MM.1S (cell line): ENCODE measurements at regions not wholly inside any gene's neighbourhood (a gene's known extent, or its start where the extent isn't known, plus 50 kb on each side); places are given as distances from the start of the nearest gene placed in this dataset.

Experiments
- EZH2 ChIP-seq: fragments of 300-600 bp; sonication (generic); optimal IDR thresholded peaks from 2 replicates; pipeline ENCODE3; 2017; ENCODE audit warnings: low read depth, mild to moderate bottlenecking, antibody characterized with exemption, low read length, mixed read lengths
- EZH2phosphoT487 ChIP-seq: fragments of 300-600 bp; sonication (generic); IDR thresholded peaks from 2 replicates; pipeline ENCODE4 v1.6.1; 2018; ENCODE audit warnings: antibody characterized with exemption, low read length
- TF ChIP-seq, protein P1 (sequence below): fragments of 300-600 bp; sonication (generic); IDR thresholded peaks from 2 replicates; pipeline ENCODE4 v1.5.1; 2016; ENCODE audit warnings: antibody characterized with exemption, low read length, mixed read lengths

DNA sequence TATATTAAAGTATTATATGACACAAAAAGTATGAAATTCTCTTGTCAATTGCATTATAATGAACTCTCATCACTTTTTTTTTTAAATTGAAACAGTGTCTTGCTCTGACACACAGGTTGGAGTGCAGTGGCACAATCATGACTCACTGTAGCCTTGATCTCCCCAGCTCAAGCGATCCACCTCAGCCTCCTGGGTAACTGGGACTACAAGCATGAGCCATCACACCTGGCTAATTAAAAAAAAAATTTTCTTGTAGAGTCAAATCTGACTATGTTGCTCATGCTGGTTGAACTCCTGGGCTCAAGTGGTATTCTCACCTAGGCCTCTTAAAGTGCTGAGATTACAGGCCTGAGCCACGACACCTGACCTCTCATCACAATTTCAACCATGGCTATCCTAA, 259.3 kb downstream of the S1PR1 start:
- TF ChIP-seq, protein P1, sequence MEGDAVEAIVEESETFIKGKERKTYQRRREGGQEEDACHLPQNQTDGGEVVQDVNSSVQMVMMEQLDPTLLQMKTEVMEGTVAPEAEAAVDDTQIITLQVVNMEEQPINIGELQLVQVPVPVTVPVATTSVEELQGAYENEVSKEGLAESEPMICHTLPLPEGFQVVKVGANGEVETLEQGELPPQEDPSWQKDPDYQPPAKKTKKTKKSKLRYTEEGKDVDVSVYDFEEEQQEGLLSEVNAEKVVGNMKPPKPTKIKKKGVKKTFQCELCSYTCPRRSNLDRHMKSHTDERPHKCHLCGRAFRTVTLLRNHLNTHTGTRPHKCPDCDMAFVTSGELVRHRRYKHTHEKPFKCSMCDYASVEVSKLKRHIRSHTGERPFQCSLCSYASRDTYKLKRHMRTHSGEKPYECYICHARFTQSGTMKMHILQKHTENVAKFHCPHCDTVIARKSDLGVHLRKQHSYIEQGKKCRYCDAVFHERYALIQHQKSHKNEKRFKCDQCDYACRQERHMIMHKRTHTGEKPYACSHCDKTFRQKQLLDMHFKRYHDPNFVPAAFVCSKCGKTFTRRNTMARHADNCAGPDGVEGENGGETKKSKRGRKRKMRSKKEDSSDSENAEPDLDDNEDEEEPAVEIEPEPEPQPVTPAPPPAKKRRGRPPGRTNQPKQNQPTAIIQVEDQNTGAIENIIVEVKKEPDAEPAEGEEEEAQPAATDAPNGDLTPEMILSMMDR: no peak
- TF ChIP-seq EZH2phosphoT487: no peak
- no peak for TF ChIP-seq EZH2
